ENCODE measurements at regions not wholly inside any gene's neighbourhood (a gene's known extent, or its start where the extent isn't known, plus 50 kb on each side); places are given as distances from the start of the nearest gene placed in this dataset.

GRCh38 chr5:92852219-92852618 lies 728.8 kb downstream of the NR2F1-AS1 start:
- H3K9me2 ChIP-seq (ENCODE audit: insufficient read depth, low read length): no peaks in the 10 kb centered on the region
- no peak overlapping the region for H3K9ac ChIP-seq (ENCODE audit: low read length)
- H3K27ac ChIP-seq (ENCODE audit: low read length): no peak overlapping the region
- no peaks in the 10 kb centered on the region for H3F3A ChIP-seq (ENCODE audit: insufficient read depth, low read length, poor library complexity, severe bottlenecking)
- H3K79me2 ChIP-seq (replicated peaks; ENCODE audit: insufficient read depth, low read length): no peaks in the 10 kb centered on the region
- TF ChIP-seq, protein P1, sequence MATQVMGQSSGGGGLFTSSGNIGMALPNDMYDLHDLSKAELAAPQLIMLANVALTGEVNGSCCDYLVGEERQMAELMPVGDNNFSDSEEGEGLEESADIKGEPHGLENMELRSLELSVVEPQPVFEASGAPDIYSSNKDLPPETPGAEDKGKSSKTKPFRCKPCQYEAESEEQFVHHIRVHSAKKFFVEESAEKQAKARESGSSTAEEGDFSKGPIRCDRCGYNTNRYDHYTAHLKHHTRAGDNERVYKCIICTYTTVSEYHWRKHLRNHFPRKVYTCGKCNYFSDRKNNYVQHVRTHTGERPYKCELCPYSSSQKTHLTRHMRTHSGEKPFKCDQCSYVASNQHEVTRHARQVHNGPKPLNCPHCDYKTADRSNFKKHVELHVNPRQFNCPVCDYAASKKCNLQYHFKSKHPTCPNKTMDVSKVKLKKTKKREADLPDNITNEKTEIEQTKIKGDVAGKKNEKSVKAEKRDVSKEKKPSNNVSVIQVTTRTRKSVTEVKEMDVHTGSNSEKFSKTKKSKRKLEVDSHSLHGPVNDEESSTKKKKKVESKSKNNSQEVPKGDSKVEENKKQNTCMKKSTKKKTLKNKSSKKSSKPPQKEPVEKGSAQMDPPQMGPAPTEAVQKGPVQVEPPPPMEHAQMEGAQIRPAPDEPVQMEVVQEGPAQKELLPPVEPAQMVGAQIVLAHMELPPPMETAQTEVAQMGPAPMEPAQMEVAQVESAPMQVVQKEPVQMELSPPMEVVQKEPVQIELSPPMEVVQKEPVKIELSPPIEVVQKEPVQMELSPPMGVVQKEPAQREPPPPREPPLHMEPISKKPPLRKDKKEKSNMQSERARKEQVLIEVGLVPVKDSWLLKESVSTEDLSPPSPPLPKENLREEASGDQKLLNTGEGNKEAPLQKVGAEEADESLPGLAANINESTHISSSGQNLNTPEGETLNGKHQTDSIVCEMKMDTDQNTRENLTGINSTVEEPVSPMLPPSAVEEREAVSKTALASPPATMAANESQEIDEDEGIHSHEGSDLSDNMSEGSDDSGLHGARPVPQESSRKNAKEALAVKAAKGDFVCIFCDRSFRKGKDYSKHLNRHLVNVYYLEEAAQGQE (IDR thresholded peaks at IDR 0.05; ENCODE audit: borderline replicate concordance): no peak
- TF ChIP-seq MXI1 (conservative IDR thresholded peaks at IDR 0.05; ENCODE audit: poor library complexity, severe bottlenecking) (no peak), EP300 (conservative IDR thresholded peaks at IDR 0.05; ENCODE audit: poor library complexity, severe bottlenecking) (no peak), SMC3 (conservative IDR thresholded peaks at IDR 0.05; ENCODE audit: poor library complexity) (no peak), RAD21 (conservative IDR thresholded peaks at IDR 0.05) (no peak), POLR2AphosphoS5 (IDR thresholded peaks at IDR 0.05) (no peak), TAF1 (IDR thresholded peaks at IDR 0.05; ENCODE audit: low read depth) (no peak), EZH2 (IDR thresholded peaks at IDR 0.05; ENCODE audit: borderline replicate concordance, insufficient read depth, low read length, poor library complexity, severe bottlenecking) (no peak)
- TF ChIP-seq, protein P2, sequence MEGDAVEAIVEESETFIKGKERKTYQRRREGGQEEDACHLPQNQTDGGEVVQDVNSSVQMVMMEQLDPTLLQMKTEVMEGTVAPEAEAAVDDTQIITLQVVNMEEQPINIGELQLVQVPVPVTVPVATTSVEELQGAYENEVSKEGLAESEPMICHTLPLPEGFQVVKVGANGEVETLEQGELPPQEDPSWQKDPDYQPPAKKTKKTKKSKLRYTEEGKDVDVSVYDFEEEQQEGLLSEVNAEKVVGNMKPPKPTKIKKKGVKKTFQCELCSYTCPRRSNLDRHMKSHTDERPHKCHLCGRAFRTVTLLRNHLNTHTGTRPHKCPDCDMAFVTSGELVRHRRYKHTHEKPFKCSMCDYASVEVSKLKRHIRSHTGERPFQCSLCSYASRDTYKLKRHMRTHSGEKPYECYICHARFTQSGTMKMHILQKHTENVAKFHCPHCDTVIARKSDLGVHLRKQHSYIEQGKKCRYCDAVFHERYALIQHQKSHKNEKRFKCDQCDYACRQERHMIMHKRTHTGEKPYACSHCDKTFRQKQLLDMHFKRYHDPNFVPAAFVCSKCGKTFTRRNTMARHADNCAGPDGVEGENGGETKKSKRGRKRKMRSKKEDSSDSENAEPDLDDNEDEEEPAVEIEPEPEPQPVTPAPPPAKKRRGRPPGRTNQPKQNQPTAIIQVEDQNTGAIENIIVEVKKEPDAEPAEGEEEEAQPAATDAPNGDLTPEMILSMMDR (IDR thresholded peaks at IDR 0.05; ENCODE audit: poor library complexity, severe bottlenecking): no peak
- no peaks in the 10 kb centered on the region for H3K27me3 ChIP-seq (ENCODE audit: insufficient read depth, low read depth, low read length)
- no peaks in the 10 kb centered on the region for H3K9me3 ChIP-seq (ENCODE audit: low read length)
- no peak overlapping the region for H3K4me3 ChIP-seq (ENCODE audit: low read length)
- no peaks in the 10 kb centered on the region for H3K36me3 ChIP-seq (ENCODE audit: insufficient read depth, low read length)
- no peak overlapping the region for H2AFZ ChIP-seq (ENCODE audit: low read depth, low read length)
- no peak overlapping the region for H3K4me2 ChIP-seq (ENCODE audit: low read length)
- no peaks in the 10 kb centered on the region for H4K20me1 ChIP-seq (ENCODE audit: insufficient read depth)

GRCh38 chr5:92850886-92851285 lies 730.1 kb downstream of the NR2F1-AS1 start:
- H3K79me2 ChIP-seq (replicated peaks; ENCODE audit: insufficient read depth, low read length): no peaks in the 10 kb centered on the region
- no peak overlapping the region for H3K4me2 ChIP-seq (ENCODE audit: low read length)
- no peak overlapping the region for H3K9ac ChIP-seq (ENCODE audit: low read length)
- no peak overlapping the region for H3K27ac ChIP-seq (ENCODE audit: low read length)
- no peaks in the 10 kb centered on the region for H3K36me3 ChIP-seq (ENCODE audit: insufficient read depth, low read length)
- H3K27me3 ChIP-seq (ENCODE audit: insufficient read depth, low read depth, low read length): no peaks in the 10 kb centered on the region
- no peaks in the 10 kb centered on the region for H4K20me1 ChIP-seq (ENCODE audit: insufficient read depth)
- H3F3A ChIP-seq (ENCODE audit: insufficient read depth, low read length, poor library complexity, severe bottlenecking): no peaks in the 10 kb centered on the region
- no peaks in the 10 kb centered on the region for H3K9me3 ChIP-seq (ENCODE audit: low read length)
- H3K4me3 ChIP-seq (ENCODE audit: low read length): no peak overlapping the region
- TF ChIP-seq, protein P2 (IDR thresholded peaks at IDR 0.05; ENCODE audit: poor library complexity, severe bottlenecking): no peak
- TF ChIP-seq, protein P1 (IDR thresholded peaks at IDR 0.05; ENCODE audit: borderline replicate concordance): no peak
- TF ChIP-seq RAD21 (conservative IDR thresholded peaks at IDR 0.05): no peak
- TF ChIP-seq SMC3 (conservative IDR thresholded peaks at IDR 0.05; ENCODE audit: poor library complexity): no peak
- no peak for TF ChIP-seq POLR2AphosphoS5 (IDR thresholded peaks at IDR 0.05)
- TF ChIP-seq TAF1 (IDR thresholded peaks at IDR 0.05; ENCODE audit: low read depth): no peak
- TF ChIP-seq MXI1 (conservative IDR thresholded peaks at IDR 0.05; ENCODE audit: poor library complexity, severe bottlenecking): no peak
- TF ChIP-seq EZH2 (IDR thresholded peaks at IDR 0.05; ENCODE audit: borderline replicate concordance, insufficient read depth, low read length, poor library complexity, severe bottlenecking): no peak
- H3K9me2 ChIP-seq (ENCODE audit: insufficient read depth, low read length): no peaks in the 10 kb centered on the region
- no peak overlapping the region for H2AFZ ChIP-seq (ENCODE audit: low read depth, low read length)
